ENCODE measurements at regions not wholly inside any gene's neighbourhood (a gene's known extent, or its start where the extent isn't known, plus 50 kb on each side); places are given as distances from the start of the nearest gene placed in this dataset.

GRCh38 chr4:81818385-81818920, 346.7 kb upstream of the RASGEF1B start:
- H3K9me3 ChIP-seq: peaks cover 11% of the 10 kb centered on the region
- no peaks in the 10 kb centered on the region for H3K27me3 ChIP-seq (replicated peaks; ENCODE audit: control insufficient read depth, insufficient read depth, low read length)
- peak overlapping the region; percentile 49 for H3K4me3 Mint-ChIP-seq (ENCODE audit: unreplicated experiment)
- H3K9me3 Mint-ChIP-seq (ENCODE audit: unreplicated experiment): peaks cover 32% of the 10 kb centered on the region
- H3K4me1 ChIP-seq: peaks cover 29% of the 10 kb centered on the region
- POLR2A ChIA-PET: interaction anchor here (0.5 to 1.1 kb wide), 2 partner anchors 47 to 347 kb away, joined by 4 to 6 read pairs; partner anchors contain the start of gene RASGEF1B
- BruUV-seq (replicated peaks): no TSS peak
- no peak overlapping the region for H3K4me3 ChIP-seq (ENCODE audit: low read depth, low read length)
- H3K4me1 Mint-ChIP-seq (ENCODE audit: low read depth, unreplicated experiment): peaks cover 22% of the 10 kb centered on the region
- intact Hi-C loops (cut with micrococcal nuclease; ENCODE audit: unreplicated experiment): loop anchor here (1.0 kb wide), 5 partner anchors 26 to 351 kb away; no protein-coding TSS in a partner anchor
- DNase-seq: peak; percentile 78 to 82
- peak overlapping the region; percentile 66 for H3K27ac Mint-ChIP-seq (ENCODE audit: unreplicated experiment)
- no peaks in the 10 kb centered on the region for H3K36me3 ChIP-seq (ENCODE audit: control insufficient read depth, insufficient read depth, low read length)
- CTCF ChIA-PET: no interaction called here
- no peaks in the 10 kb centered on the region for H3K27me3 Mint-ChIP-seq (ENCODE audit: insufficient read depth, unreplicated experiment)
- H3K36me3 Mint-ChIP-seq (ENCODE audit: insufficient read depth, unreplicated experiment): peaks cover 13% of the 10 kb centered on the region
- no peak for TF ChIP-seq CTCF (IDR thresholded peaks at IDR 0.05; ENCODE audit: insufficient read depth in 1 of 2, low read depth in 1 of 2, low read length in 1 of 2, severe bottlenecking in 1 of 2, unreplicated experiment in 1 of 2)

- no TSS peak for BruUV-seq (replicated peaks)
- peaks cover 10% of the 10 kb centered on the region for H3K9me3 ChIP-seq
- no peak for DNase-seq
- TF ChIP-seq CTCF (IDR thresholded peaks at IDR 0.05; ENCODE audit: insufficient read depth in 1 of 2, low read depth in 1 of 2, low read length in 1 of 2, severe bottlenecking in 1 of 2, unreplicated experiment in 1 of 2): no peak
- CTCF ChIA-PET: no interaction called here
- POLR2A ChIA-PET: no interaction called here
- Mint-ChIP-seq H3K4me1 (ENCODE audit: low read depth, unreplicated experiment) (peaks cover 21% of the 10 kb centered on the region), H3K27me3 (ENCODE audit: insufficient read depth, unreplicated experiment) (no peaks in the 10 kb centered on the region), H3K36me3 (ENCODE audit: insufficient read depth, unreplicated experiment) (peaks cover 13% of the 10 kb centered on the region), H3K27ac (ENCODE audit: unreplicated experiment) (no peak overlapping the region), H3K4me3 (ENCODE audit: unreplicated experiment) (no peak overlapping the region), H3K9me3 (ENCODE audit: unreplicated experiment) (peaks cover 26% of the 10 kb centered on the region)
- peaks cover 36% of the 10 kb centered on the region for H3K4me1 ChIP-seq
- intact Hi-C loops (cut with micrococcal nuclease; ENCODE audit: unreplicated experiment): no loop called here
- H3K4me3 ChIP-seq (ENCODE audit: low read depth, low read length): no peak overlapping the region
- no peaks in the 10 kb centered on the region for H3K36me3 ChIP-seq (ENCODE audit: control insufficient read depth, insufficient read depth, low read length)
- no peaks in the 10 kb centered on the region for H3K27me3 ChIP-seq (replicated peaks; ENCODE audit: control insufficient read depth, insufficient read depth, low read length)
Observed at GRCh38 chr4:81816031-81816761, 344.5 kb upstream of the RASGEF1B start.

GRCh38 chr4:81814987-81815541, 343.4 kb upstream of the RASGEF1B start:
- H3K36me3 Mint-ChIP-seq (ENCODE audit: insufficient read depth, unreplicated experiment): peaks cover 13% of the 10 kb centered on the region
- H3K36me3 ChIP-seq (ENCODE audit: control insufficient read depth, insufficient read depth, low read length): no peaks in the 10 kb centered on the region
- no peak overlapping the region for H3K4me3 Mint-ChIP-seq (ENCODE audit: unreplicated experiment)
- H3K27me3 Mint-ChIP-seq (ENCODE audit: insufficient read depth, unreplicated experiment): no peaks in the 10 kb centered on the region
- no TSS peak for BruUV-seq (replicated peaks)
- no peak overlapping the region for H3K27ac Mint-ChIP-seq (ENCODE audit: unreplicated experiment)
- no peak for DNase-seq
- CTCF ChIA-PET: no interaction called here
- no peak for TF ChIP-seq CTCF (IDR thresholded peaks at IDR 0.05; ENCODE audit: insufficient read depth in 1 of 2, low read depth in 1 of 2, low read length in 1 of 2, severe bottlenecking in 1 of 2, unreplicated experiment in 1 of 2)
- peaks cover 31% of the 10 kb centered on the region for H3K4me1 ChIP-seq
- H3K4me3 ChIP-seq (ENCODE audit: low read depth, low read length): no peak overlapping the region
- H3K9me3 Mint-ChIP-seq (ENCODE audit: unreplicated experiment): peaks cover 15% of the 10 kb centered on the region
- POLR2A ChIA-PET: no interaction called here
- intact Hi-C loops (cut with micrococcal nuclease; ENCODE audit: unreplicated experiment): no loop called here
- H3K27me3 ChIP-seq (replicated peaks; ENCODE audit: control insufficient read depth, insufficient read depth, low read length): no peaks in the 10 kb centered on the region
- peaks cover 10% of the 10 kb centered on the region for H3K4me1 Mint-ChIP-seq (ENCODE audit: low read depth, unreplicated experiment)
- H3K9me3 ChIP-seq: peaks cover 8% of the 10 kb centered on the region

All from Caco-2 (cell line).